BLaER1 treated with 17β-estradiol and CSF1 and Interleukin-3, amounts not matched to agents 10 nM and 100 nM (cell line): ENCODE measurements at regions not wholly inside any gene's neighbourhood (a gene's known extent, or its start where the extent isn't known, plus 50 kb on each side); places are given as distances from the start of the nearest gene placed in this dataset.
"Not testable (repeated sequence)": the region's sequence is repeated elsewhere in the genome, so short reads cannot be mapped to it uniquely, and the experiment has no call there.

Experiments used
- H3K27ac ChIP-seq, 11 experiments: shearing (Covaris generic); formaldehyde crosslinking; 2 replicates each; pipeline ENCODE4 v1.8.1; 2022
- H3K27me3 ChIP-seq, 11 experiments: shearing (Covaris generic); formaldehyde crosslinking; 2 replicates each; pipeline ENCODE4 v1.8.1; 2022
- H3K36me3 ChIP-seq, 11 experiments: shearing (Covaris generic); formaldehyde crosslinking; 2 replicates each; pipeline ENCODE4 v1.8.1; 2022
- H3K4me1 ChIP-seq, 10 experiments: shearing (Covaris generic); formaldehyde crosslinking; 2 replicates each; pipeline ENCODE4 v1.8.1; 2022
- H3K4me2 ChIP-seq, 11 experiments: shearing (Covaris generic); formaldehyde crosslinking; 2 replicates each; pipeline ENCODE4 v1.8.1; 2022
- H3K4me3 ChIP-seq, 10 experiments: shearing (Covaris generic); formaldehyde crosslinking; 2 replicates each; pipeline ENCODE4 v1.8.1; 2022
- H3K9ac ChIP-seq, 11 experiments: shearing (Covaris generic); formaldehyde crosslinking; 2 replicates each; pipeline ENCODE4 v1.8.1; 2022
- H3K9me3 ChIP-seq, 11 experiments: shearing (Covaris generic); formaldehyde crosslinking; replicated peaks in 1 of 11; 2 replicates each; pipeline ENCODE4 v1.8.1; 2022
- H4K20me1 ChIP-seq, 11 experiments: shearing (Covaris generic); formaldehyde crosslinking; 2 replicates each; pipeline ENCODE4 v1.8.1; 2022
- Cebpa-rat ChIP-seq, 11 experiments: shearing (Covaris generic); IDR thresholded peaks; 2 replicates each; pipeline ENCODE4 v1.8.1; 2022

- H3K27me3 ChIP-seq: no peaks in the 10 kb centered on the region
- H4K20me1 ChIP-seq: no peaks in the 10 kb centered on the region; a peak in 1 of 22 replicates
- H3K4me3 ChIP-seq: no peak overlapping the region
- no peak overlapping the region for H3K9ac ChIP-seq
- H3K36me3 ChIP-seq: no peaks in the 10 kb centered on the region
- peaks cover 0 to 41% (median 2%) of the 10 kb centered on the region in 10 experiments; a peak in 6 of 20 replicates for H3K4me1 ChIP-seq
- H3K4me2 ChIP-seq: no peak overlapping the region
- 0 out of 22 replicates have a peak, but pooled peaks cover 0 to 6% (median 0%) of the 10 kb centered on the region in 11 experiments for H3K9me3 ChIP-seq
- TF ChIP-seq Cebpa-rat (IDR thresholded peaks at IDR 0.05): no peak
- no peak overlapping the region for H3K27ac ChIP-seq
Observed at GRCh38 chr17:54662978-54663876, 237.4 kb upstream of the TOM1L1 start.

- no peak overlapping the region for H3K9ac ChIP-seq
- no peak for TF ChIP-seq Cebpa-rat (IDR thresholded peaks at IDR 0.05)
- H3K27me3 ChIP-seq: no peaks in the 10 kb centered on the region
- no peak overlapping the region for H3K27ac ChIP-seq
- peaks cover 0 to 9% (median 0%) of the 10 kb centered on the region in 10 experiments; a peak in 3 of 20 replicates for H3K4me1 ChIP-seq
- H3K4me3 ChIP-seq: no peak overlapping the region
- H3K4me2 ChIP-seq: no peak overlapping the region
- no peaks in the 10 kb centered on the region for H3K36me3 ChIP-seq
- H4K20me1 ChIP-seq: no peaks in the 10 kb centered on the region; a peak in 1 of 22 replicates
- 0 out of 22 replicates have a peak, but pooled peaks cover 0 to 6% (median 0%) of the 10 kb centered on the region in 11 experiments for H3K9me3 ChIP-seq
Observed at GRCh38 chr17:54666559-54666958, 234.1 kb upstream of the TOM1L1 start.

- Histone ChIP-seq H3K4me1 (no peaks in the 10 kb centered on the region), H4K20me1 (no peaks in the 10 kb centered on the region), H3K36me3 (no peaks in the 10 kb centered on the region), H3K9ac (no peak overlapping the region), H3K4me3 (no peak overlapping the region), H3K4me2 (no peak overlapping the region), H3K27me3 (no peaks in the 10 kb centered on the region), H3K27ac (no peak overlapping the region), H3K9me3 (0 out of 22 replicates have a peak, but pooled peaks cover 0 to 4% (median 0%) of the 10 kb centered on the region in 11 experiments)
- no peak for TF ChIP-seq Cebpa-rat (IDR thresholded peaks at IDR 0.05)
Observed at GRCh38 chr17:54678158-54678557, 222.5 kb upstream of the TOM1L1 start.

- TF ChIP-seq Cebpa-rat (IDR thresholded peaks at IDR 0.05): no peak
- no peaks in the 10 kb centered on the region for H4K20me1 ChIP-seq
Observed at GRCh38 chr17:54680410-54680809, 220.2 kb upstream of the TOM1L1 start.

GRCh38 chr17:54694287-54694887 is 206.3 kb upstream of the TOM1L1 start:
- no peak for TF ChIP-seq Cebpa-rat (IDR thresholded peaks at IDR 0.05)
- Histone ChIP-seq H3K36me3 (no peaks in the 10 kb centered on the region), H3K27me3 (no peaks in the 10 kb centered on the region), H3K4me2 (no peak overlapping the region), H3K27ac (no peak overlapping the region), H4K20me1 (no peaks in the 10 kb centered on the region), H3K9ac (no peak overlapping the region), H3K4me1 (no peaks in the 10 kb centered on the region), H3K9me3 (no peaks in the 10 kb centered on the region), H3K4me3 (no peak overlapping the region)

More at GRCh38 chr17:54680410-54680809, 220.2 kb upstream of the TOM1L1 start:
- Histone ChIP-seq H3K36me3 (no peaks in the 10 kb centered on the region), H3K27ac (no peak overlapping the region), H3K4me1 (no peaks in the 10 kb centered on the region), H3K4me2 (no peak overlapping the region), H3K4me3 (no peak overlapping the region), H3K9me3 (0 out of 22 replicates have a peak, but pooled peaks cover 0 to under 1% (median 0%) of the 10 kb centered on the region in 11 experiments), H3K9ac (no peak overlapping the region), H3K27me3 (no peaks in the 10 kb centered on the region)

GRCh38 chr17:54712798-54713197 is 187.9 kb upstream of the TOM1L1 start:
- H3K4me1 ChIP-seq, H3K36me3 ChIP-seq, H3K27ac ChIP-seq, H3K4me2 ChIP-seq, H3K9ac ChIP-seq, H3K27me3 ChIP-seq, H4K20me1 ChIP-seq, H3K4me3 ChIP-seq: not testable (repeated sequence)
- H3K9me3 ChIP-seq: peaks cover 4 to 19% (median 11%) of the 10 kb centered on the region in 11 experiments; a peak in 21 of 22 replicates

GRCh38 chr17:54718286-54718685 is 182.4 kb upstream of the TOM1L1 start:
- Histone ChIP-seq H3K4me1 (no peaks in the 10 kb centered on the region), H3K27me3 (no peaks in the 10 kb centered on the region), H3K9me3 (peaks cover 0 to 3% (median 0%) of the 10 kb centered on the region in 11 experiments; a peak in 3 of 22 replicates), H3K36me3 (no peaks in the 10 kb centered on the region), H3K27ac (no peak overlapping the region), H3K4me3 (no peak overlapping the region), H4K20me1 (no peaks in the 10 kb centered on the region), H3K4me2 (no peak overlapping the region), H3K9ac (no peak overlapping the region)
- no peak for TF ChIP-seq Cebpa-rat (IDR thresholded peaks at IDR 0.05)

GRCh38 chr17:54727624-54728023 is 173.0 kb upstream of the TOM1L1 start:
- no peak for TF ChIP-seq Cebpa-rat (IDR thresholded peaks at IDR 0.05)
- Histone ChIP-seq H3K27ac (no peak overlapping the region), H3K9me3 (peaks cover 21 to 51% (median 34%) of the 10 kb centered on the region in 11 experiments), H3K27me3 (no peaks in the 10 kb centered on the region), H4K20me1 (no peaks in the 10 kb centered on the region), H3K4me2 (no peak overlapping the region), H3K9ac (no peak overlapping the region), H3K4me3 (no peak overlapping the region), H3K36me3 (no peaks in the 10 kb centered on the region), H3K4me1 (no peaks in the 10 kb centered on the region)

GRCh38 chr17:54736573-54736972 is 164.1 kb upstream of the TOM1L1 start:
- no peaks in the 10 kb centered on the region for H3K4me1 ChIP-seq
- no peak overlapping the region for H3K4me2 ChIP-seq
- peaks cover 0 to 9% (median 4%) of the 10 kb centered on the region in 11 experiments; a peak in 5 of 22 replicates for H3K9me3 ChIP-seq
- H3K4me3 ChIP-seq: no peak overlapping the region
- no peaks in the 10 kb centered on the region for H3K27me3 ChIP-seq
- TF ChIP-seq Cebpa-rat (IDR thresholded peaks at IDR 0.05): no peak
- H3K36me3 ChIP-seq: no peaks in the 10 kb centered on the region
- H3K9ac ChIP-seq: no peak overlapping the region
- H3K27ac ChIP-seq: no peak overlapping the region
- H4K20me1 ChIP-seq: no peaks in the 10 kb centered on the region
